NCI-H2196 treated with DMSO at 0.1 percent for 48 hours (cell line): ENCODE measurements at regions not wholly inside any gene's neighbourhood (a gene's known extent, or its start where the extent isn't known, plus 50 kb on each side); places are given as distances from the start of the nearest gene placed in this dataset.
"Not testable (repeated sequence)": the region's sequence is repeated elsewhere in the genome, so short reads cannot be mapped to it uniquely, and the experiment has no call there.

Experiments used
- DNase-seq: peaks from one replicate; lab custom pipeline; 2025; ENCODE audit not compliant: unreplicated experiment; lab: John Stamatoyannopoulos, UW

DNA sequence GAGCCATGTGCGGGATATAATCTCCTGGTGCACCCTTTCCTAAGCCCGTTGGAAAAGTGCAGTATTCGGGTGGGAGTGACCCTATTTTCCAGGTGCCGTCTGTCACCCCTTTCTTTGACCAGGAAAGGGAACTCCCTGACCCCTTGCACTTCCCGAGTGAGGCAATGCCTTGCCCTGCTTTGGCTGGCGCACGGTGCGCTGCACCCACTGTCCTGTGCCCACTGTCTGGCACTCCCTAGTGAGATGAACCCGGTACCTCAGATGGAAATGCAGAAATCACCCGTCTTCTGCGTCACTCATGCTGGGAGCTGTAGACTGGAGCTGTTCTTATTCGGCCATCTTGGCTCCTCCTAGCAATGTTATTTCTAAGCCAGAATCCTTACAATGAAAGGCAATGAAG is 121.1 kb downstream of the TAF11L14 start:
- DNase-seq: not testable (repeated sequence)

DNA sequence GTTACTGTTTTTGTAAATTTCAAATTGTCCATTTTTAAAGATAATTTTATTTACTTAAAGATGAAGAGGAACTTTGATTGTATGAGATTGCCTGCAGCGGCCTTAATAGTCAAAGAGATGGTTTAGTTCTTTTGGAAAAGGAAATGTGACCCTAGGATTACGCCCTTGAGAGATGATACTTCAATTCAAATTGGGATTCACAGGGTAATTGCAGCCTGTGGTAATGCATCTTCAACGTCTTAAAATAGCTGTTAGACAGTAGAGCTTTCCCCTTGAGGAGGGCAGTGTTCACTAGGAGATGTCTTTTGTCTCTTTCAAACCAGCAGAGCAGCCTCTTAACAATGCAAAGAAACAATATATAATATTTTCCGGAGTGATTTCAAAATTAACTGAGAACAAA is 127.1 kb downstream of the TAF11L14 start:
- DNase-seq: no peak

DNA sequence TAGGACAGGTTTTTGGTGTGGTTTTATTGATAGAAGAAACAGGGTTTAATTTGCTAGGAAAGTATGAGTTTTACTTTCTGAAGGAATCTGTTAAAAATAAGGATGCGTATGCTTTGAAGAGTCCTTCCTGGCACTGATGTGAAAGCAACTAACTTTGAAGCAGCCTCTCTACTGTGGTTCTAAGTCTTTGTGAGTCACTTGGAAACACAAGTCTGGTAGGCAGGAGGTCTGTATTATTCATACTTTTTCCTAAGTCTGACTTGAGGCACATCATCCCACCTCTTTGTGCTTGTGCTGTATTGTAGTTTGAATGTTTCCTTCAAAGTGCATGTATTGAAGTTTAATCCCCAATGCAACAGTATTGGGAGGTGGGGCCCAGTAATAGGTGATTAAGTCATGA is 129.0 kb downstream of the TAF11L14 start:
- no peak for DNase-seq

DNA sequence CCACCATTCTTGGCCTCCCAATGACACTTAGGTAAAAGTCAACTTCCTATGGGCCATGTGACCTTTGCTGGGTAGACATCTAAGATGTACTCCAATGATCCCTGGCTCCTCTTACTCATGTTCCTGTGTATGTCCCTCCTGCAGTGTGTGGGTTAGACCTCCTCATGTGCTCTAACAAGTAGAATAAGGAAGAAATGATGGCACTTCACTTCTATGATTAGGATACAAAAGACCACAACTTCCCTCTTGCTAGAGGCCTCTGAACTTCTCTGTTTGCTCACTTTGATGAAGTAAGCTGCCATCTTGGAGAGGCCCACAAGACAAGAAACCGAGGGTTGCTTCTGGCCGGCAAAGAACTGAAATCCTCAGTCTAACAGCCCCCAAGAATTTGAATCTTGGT is 131.8 kb downstream of the TAF11L14 start:
- no peak for DNase-seq

DNA sequence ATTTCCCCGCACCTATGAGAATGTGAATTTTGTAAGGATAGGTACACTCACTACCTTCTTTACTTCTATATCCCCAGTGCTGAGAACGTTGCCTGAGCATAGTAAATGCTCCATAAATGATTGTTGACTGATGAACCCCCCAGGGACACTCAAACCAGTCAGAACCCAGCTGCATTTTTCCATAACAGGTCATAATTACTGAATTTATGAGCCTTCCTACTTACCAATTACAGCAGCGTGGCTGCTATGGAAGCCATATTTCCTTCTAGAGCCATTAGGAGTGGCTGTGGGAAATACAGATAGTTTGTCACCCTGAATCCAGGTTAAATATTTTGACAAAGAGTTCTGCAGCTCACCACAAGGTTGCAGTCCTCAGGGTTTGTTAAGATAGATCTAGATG is 135.0 kb downstream of the TAF11L14 start:
- DNase-seq: no peak

DNA sequence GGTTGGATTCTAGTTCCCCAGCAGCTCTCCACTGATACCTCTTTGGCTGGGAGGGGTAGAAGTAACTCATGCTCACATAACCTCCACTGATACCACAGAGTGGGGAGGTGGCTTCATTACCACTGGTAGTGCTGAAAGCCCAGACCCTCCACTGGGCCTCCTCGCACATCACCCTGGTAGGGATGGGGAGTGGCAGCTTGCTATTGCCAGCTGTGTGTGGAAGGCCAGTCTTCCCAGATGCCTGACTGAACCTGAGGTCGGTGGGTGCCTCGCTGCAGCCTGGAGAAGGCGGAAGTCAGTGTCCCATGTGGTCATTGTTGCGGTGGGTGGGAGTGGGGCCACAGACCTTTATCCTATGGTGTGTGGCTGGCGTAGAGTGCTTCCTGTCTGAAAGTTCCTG is 138.0 kb downstream of the TAF11L14 start:
- no peak for DNase-seq

DNA sequence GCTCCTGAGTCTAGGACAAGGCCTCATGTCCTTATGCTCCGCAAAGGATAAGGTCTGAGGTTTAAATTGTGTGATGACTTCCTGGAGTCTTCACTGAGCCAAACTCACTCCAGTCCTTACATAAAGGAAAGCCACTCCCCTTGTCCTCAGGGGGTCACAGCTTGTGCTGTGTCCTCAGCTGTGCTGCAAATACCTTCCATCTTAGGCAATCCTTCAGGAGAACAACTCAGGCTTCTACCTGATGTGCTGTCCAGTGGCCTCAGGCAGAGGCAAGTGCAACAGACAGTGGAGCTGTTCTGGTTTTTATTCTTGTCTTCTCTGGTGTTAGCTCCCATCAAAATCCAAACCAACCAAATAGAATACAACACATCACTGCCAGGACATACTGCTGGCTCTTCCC is 151.5 kb downstream of the TAF11L14 start:
- DNase-seq: no peak

DNA sequence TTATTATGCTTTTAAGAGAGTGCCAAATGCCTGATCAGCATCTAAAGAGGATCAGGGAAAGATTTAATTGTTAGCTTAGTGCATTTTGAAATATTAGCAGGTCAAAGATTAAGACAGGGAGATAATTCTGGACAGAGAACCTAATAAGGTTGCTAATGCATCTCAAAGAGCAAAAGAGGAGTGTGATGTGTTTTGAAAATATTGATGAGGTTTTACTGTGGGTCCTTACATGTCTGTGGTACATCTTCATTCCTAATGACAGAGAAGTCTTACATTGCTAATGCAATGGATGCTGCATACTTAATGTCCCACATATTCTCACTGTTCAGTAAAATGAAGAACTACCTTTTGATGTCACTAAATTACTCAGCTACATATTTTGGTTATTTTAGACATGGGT is 154.1 kb downstream of the TAF11L14 start:
- no peak for DNase-seq

DNA sequence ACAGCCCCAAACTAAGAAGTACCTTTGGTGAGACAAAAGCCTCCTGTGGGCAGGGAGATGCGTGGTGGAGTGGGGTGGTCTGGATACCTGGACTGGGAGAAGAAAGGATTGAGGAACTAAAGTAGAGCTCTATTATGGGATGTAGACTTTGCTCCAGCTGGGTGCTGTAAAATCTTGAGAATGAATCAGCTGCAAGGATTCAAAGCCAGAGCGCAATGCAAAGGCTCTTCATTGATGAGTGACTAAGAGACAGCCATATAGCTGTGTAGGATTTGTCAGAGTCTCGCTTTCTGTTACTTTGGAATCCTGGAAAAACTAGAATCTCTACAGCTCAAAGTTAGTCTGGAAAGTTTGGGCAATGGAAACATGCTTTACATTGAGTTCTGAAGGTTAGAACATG is 159.9 kb downstream of the TAF11L14 start:
- no peak for DNase-seq

DNA sequence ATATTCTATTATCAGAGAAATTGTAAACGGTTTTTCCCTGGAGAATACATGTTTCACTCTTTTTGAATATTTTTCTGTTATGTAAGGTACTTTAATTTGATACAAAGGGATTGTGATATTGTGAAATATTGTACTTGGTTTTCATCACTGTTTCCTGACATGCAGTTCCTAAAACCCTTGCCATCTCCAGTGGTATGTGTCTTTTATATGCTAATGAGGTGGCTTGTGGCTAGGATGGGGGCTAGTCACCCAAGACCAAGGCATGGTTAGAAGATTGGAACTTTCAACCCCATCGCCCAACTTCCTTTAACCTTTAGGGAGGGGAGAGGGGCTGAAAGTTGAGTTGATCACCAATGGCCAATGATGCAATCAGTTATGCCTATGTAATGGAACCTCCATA is 160.6 kb downstream of the TAF11L14 start:
- DNase-seq: no peak

DNA sequence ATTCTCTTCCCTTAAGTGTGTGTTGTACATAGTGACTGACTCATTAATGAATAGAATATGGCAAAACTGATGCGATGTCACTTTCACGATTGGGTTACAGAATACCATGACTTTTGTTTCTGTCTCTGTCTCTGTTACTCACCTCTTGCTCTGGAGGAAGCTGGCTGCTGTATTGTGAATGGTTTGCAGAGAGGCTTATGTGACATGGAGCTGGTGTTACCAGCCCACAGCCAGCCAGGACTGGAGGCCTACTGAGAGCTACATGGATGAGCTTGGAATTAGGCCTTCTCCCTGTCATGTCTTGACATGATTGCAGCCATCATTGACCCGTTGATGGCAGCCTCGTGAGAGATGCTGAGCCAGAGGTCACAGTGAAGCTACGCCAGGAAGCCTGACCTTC is 161.9 kb downstream of the TAF11L14 start:
- no peak for DNase-seq

DNA sequence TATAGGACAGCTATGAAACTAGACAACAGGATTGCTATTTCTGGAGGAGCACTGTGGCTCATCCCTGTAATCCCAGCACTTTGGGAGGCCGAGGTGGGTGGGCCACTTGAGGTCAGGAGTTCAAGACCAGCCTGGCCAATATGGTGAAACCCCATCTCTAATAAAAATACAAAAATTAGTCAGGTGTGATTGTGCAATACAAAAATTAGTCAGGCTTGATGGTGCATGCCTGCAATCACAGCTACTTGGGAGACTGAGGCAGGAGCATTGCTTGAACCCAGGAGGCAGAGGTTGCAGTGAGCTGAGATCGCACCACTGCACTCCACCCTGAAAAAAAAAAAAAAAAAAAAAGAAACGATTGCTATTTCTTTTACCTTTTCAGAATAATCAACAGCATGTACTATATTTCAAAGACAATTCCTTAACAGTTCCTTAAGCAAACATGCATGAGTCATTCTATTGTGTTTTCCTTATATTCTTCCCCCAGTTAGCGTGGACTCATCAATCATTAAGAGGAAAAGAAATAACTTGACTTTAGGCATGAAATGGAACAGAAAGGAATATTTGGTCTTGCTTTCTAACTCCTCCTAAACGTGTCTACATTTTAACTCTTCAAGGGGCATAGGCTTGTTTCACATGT is 162.6 kb downstream of the TAF11L14 start:
- DNase-seq: no peak

DNA sequence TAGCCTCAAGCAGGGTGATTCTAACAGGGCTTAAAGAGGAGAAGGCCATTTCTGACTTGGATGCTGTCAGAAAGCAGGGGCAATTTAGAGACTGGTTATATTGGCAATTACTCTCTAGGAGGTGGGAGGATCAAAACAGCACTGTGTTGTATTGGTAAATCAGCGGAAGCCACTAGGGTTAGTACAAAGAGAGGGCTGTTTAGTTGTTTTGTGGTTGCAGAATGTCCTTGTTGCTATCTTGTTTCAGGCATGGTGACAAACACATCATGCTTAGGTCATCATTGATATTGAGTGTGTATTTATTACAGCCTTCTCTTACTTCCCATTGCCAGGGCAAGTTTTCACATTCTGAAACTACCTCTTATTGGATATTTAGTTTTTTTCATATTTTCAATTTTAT is 165.3 kb downstream of the TAF11L14 start:
- DNase-seq: no peak

DNA sequence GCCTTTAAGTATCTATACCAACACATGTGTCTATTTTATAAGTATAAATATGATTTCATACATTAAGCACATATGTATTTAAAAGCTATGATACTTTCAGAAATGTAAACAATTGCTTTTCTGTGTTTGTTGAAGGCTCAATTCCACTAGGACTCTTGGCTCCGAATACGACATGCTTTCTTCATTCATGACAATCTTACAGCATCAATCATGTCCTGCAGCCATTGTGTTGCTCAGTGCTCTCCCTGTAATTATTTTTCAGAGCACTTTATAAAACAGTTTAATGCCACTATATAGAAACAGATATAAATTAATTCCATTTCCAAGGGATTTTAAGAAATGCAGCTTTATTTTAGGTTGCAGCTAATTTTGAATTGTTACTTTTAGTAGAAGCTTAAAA is 167.3 kb downstream of the TAF11L14 start:
- DNase-seq: no peak

DNA sequence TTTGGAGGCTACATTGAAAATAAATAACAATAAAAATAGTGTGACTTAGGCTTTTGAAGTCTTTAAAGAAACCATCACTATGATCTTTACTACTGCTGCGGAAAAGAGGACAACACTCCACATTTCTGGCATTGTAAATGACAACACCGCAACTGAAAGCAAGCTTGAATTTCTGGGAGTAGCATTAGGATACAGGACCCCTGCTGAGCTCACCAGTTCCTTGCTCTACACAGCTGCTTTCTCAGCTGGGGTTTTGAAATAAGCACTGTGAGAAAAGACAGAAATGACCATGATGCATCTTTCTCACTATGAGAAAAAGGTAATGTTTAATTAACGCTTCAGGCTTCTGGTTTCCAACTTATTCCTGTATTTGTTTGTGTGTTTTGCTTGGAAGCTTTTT is 168.0 kb downstream of the TAF11L14 start:
- no peak for DNase-seq

DNA sequence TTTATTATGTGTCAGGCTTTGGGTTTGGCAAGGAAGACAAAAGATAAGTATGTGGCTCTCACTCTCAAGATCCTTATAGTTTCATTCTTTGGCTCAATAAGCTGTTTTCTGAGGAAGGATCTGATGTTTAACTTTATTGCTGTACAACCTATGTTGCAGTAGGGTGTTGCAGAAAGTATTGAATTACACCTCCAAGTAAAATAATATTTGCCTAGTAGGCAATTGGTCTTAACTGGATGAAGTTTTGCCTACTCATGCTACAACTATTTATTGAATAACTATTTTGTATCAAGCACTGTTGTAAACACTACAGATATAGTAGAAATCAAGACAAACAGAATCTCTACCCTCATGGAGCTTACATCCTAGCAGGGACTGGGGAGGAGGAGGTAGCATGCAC is 169.7 kb downstream of the TAF11L14 start:
- DNase-seq: no peak

DNA sequence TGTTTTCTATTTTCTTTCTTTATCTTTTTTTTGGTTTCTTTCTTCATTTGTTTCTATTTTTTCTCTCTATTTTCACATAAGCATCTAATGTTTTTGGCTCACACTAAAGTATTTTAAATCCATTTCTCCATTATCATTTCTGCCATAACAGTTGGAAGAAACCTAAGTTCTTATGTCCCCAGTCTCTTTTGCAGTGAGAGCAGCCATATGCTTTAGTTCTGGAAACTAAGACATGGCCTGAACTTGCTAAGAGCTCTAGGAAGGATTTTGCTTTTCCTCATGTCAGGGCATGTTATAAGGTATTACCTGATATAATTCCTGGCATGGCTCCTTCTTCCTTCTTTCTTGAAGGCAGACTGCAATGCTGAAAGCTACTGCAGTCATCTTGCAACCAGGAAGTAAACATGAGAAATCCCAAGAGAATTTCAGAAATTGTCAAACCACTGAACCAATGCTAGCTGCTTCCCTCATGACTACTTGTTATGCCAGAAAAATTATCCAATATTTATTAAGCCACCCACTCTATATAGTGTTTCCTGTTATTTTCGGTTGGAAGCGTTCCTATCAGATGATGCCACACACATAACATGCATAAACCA is 171.1 kb downstream of the TAF11L14 start:
- DNase-seq: no peak

DNA sequence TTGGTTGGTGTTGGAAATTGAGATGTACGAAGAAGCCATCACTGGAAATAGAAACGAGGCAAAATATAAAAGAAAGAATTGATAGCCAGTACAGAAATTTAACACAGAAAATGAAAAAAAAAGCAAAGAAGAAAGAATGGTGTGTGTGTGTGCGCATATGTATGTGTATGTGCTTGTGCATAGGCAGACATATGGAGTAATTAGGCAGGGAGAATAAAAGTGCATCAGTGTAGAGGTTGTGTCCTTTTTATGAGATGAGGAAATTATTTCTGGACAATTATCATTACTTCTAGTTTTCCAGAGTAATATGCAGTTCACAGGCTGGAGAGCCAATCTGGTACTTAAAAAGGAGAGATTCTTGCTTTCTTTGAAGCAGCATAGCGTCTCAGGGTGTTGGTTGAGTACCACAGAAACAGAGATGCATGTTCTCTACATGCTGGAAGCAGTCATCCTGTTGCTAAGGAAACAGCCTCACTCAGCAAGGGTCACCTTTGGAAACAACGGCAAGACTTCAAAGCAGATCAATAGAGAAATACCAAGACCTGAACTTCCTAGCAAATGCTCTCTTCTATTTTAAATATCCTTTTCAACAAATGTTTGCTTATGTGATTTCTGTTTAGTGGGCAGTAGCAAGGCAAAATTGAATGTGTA is 172.7 kb downstream of the TAF11L14 start:
- DNase-seq: no peak

DNA sequence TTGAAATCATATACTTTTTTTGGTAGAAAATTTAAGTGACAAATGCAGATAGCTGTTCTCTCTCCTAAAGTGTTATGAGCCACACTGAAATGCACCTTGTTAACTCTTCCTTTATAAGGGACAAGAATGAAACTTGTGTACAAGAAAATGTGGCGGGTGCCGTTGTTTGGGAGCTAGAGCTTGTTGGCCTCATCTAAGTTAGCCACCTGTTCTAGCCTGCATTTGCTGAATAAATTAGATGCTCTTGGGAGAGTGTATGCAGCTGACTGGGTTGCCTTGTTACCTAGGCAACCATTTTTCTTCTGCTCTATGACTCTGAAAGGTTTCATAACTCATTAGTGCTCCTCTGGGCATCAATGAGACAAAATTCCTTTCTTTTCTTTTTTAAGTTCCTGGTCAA is 174.3 kb downstream of the TAF11L14 start:
- DNase-seq: no peak

DNA sequence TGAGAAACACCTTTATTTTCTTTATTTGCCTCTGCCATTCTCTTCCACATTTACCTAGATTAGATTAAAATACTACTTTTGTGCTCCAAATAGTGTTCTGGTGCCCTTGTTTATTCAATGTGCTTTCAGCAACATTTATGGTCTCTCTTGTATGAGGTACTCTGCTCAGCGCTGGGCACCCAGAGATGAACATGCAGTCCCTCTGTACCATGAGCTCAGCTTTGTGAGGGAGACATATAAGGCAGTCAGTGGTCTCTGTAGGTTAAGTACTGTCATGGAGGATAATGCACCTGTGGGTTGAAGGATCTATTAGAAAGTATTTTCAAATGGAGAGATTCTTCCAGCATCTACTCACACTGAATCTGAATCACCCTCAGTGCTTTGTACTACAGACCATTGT is 176.5 kb downstream of the TAF11L14 start:
- no peak for DNase-seq

DNA sequence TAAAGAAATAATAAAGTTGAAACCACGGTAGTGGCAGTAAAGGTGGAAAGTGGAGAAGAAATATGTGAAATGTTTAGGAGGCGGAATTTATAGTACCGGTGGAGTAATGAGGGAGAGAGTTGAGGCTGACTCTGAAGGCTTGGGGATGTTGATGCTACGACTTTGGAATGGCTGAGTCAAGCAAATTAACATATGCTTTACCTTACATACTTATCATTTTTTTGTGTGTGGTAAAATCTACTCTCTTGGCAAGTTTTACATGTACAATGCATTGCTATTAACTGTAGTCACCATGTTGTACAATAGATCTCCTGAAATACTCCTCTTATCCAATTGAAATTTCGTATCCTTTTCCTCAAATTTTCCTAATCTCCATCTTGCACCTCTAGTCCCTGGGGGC is 179.0 kb downstream of the TAF11L14 start:
- no peak for DNase-seq

DNA sequence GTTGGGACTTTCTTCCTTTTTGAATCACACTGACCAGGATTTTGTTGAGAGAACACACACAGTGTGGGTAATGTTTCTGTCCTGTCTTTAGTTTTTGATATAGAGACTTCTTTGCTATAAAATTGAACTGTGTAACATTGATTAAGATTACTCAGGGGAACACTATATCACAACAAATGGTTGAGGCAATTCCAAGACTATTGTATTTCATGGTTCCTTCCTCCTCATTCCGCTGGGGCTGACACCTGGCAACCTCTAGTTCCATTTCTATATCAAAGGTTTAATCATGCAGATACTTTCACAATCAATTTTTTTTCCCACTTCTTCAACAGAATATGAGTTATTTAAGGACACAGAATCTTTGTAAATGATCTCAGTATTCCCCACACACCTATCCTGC is 182.2 kb downstream of the TAF11L14 start:
- no peak for DNase-seq

DNA sequence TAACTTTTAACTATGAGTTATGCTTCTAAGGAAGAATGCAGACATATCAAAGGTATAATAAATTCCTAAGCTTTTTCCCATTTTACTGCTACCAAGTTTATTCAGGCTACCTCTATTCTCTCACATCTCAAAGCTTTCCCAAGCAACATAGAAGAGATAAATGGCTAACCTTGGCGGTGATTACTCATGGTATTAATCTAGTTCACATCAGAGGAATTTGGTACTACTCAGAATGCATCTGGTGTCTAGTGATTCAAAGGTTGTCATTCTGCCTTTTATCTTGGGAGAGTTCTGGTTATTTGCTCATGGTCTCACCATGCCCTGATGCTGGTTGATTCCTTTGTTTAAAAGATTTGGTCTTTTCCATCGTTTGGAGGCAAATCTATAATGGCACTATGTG is 182.7 kb downstream of the TAF11L14 start:
- no peak for DNase-seq
